ENCODE measurements at regions not wholly inside any gene's neighbourhood (a gene's known extent, or its start where the extent isn't known, plus 50 kb on each side); places are given as distances from the start of the nearest gene placed in this dataset.

- TF ChIP-seq CTCF (IDR thresholded peaks at IDR 0.05): no peak
- TF ChIP-seq POLR2A (IDR thresholded peaks at IDR 0.05): no peak
- no peak for TF ChIP-seq EP300 (IDR thresholded peaks at IDR 0.05)
- TF ChIP-seq POLR2AphosphoS5 (IDR thresholded peaks at IDR 0.05): no peak
Observed at GRCh38 chr2:104016801-104017200, 837.1 kb upstream of the POU3F3 start.
